CD4-positive, alpha-beta T cell treated with Interferon alpha-2 for 1 hour (primary cell): ENCODE measurements at regions not wholly inside any gene's neighbourhood (a gene's known extent, or its start where the extent isn't known, plus 50 kb on each side); places are given as distances from the start of the nearest gene placed in this dataset.

Experiments
- DNase-seq, 2 donors: peaks; one replicate each; pipeline ENCODE4 v3.0.0-alpha.2; 2020 to 2022

GRCh38 chr14:100674897-100675619, 51.6 kb upstream of the DLK1 start:
- no peak for DNase-seq

GRCh38 chr14:100675699-100676684, 50.7 kb upstream of the DLK1 start:
- no peak for DNase-seq
